HEK293T (cell line): ENCODE measurements at regions not wholly inside any gene's neighbourhood (a gene's known extent, or its start where the extent isn't known, plus 50 kb on each side); places are given as distances from the start of the nearest gene placed in this dataset.

Experiments used
- BHLHE40 ChIP-seq: fragments of 450-650 bp; IDR thresholded peaks from 2 replicates; pipeline ENCODE4 v1.6.1; 2016; ENCODE audit warnings: mild to moderate bottlenecking, moderate library complexity, borderline replicate concordance
- ELF4 ChIP-seq: fragments of 450-650 bp; IDR thresholded peaks from 2 replicates; pipeline ENCODE4 v1.6.1; 2017; ENCODE audit warnings: antibody characterized with exemption
- FOXA1 ChIP-seq: fragments of 450-650 bp; IDR thresholded peaks from 2 replicates; pipeline ENCODE4 v1.6.1; 2016; ENCODE audit warnings: mild to moderate bottlenecking
- FOXM1 ChIP-seq: fragments of 450-650 bp; IDR thresholded peaks from 2 replicates; pipeline ENCODE4 v1.6.1; 2017; ENCODE audit warnings: mild to moderate bottlenecking, borderline replicate concordance
- NFRKB ChIP-seq: fragments of 450-650 bp; IDR thresholded peaks from 2 replicates; pipeline ENCODE4 v1.6.1; 2016; ENCODE audit warnings: mild to moderate bottlenecking, moderate library complexity
- PKNOX1 ChIP-seq: fragments of 450-650 bp; IDR thresholded peaks from 2 replicates; pipeline ENCODE4 v1.6.1; 2016
- SP1 ChIP-seq: fragments of 450-650 bp; IDR thresholded peaks from 2 replicates; pipeline ENCODE4 v1.6.1; 2017
- SUZ12 ChIP-seq: fragments of 450-650 bp; IDR thresholded peaks from 2 replicates; pipeline ENCODE4 v1.6.1; 2016; ENCODE audit warnings: mild to moderate bottlenecking
- TARDBP ChIP-seq: fragments of 450-650 bp; IDR thresholded peaks from 2 replicates; pipeline ENCODE4 v1.6.1; 2016
- ZNF384 ChIP-seq: fragments of 450-650 bp; IDR thresholded peaks from 2 replicates; pipeline ENCODE4 v1.6.1; 2016

GRCh38 chr2:8279506-8279905 lies 402.4 kb upstream of the ID2 start:
- no peak for TF ChIP-seq FOXM1
- TF ChIP-seq NFRKB: no peak
- TF ChIP-seq BHLHE40: no peak
- TF ChIP-seq TARDBP: no peak
- no peak for TF ChIP-seq PKNOX1
- TF ChIP-seq SUZ12: no peak
- TF ChIP-seq ELF4: no peak
- no peak for TF ChIP-seq FOXA1
- TF ChIP-seq ZNF384: no peak
- no peak for TF ChIP-seq SP1
